ENCODE measurements at regions not wholly inside any gene's neighbourhood (a gene's known extent, or its start where the extent isn't known, plus 50 kb on each side); places are given as distances from the start of the nearest gene placed in this dataset.

- Histone ChIP-seq H3K36me3 (ENCODE audit: control insufficient read depth, insufficient read depth, low read length) (no peaks in the 10 kb centered on the region), H3K4me1 (ENCODE audit: control insufficient read depth, insufficient read depth, low read length) (no peaks in the 10 kb centered on the region), H3K4me3 (ENCODE audit: low read length) (no peak overlapping the region), H3K27ac (ENCODE audit: low read length) (no peak overlapping the region), H3K27me3 (ENCODE audit: control insufficient read depth, insufficient read depth, low read length) (peaks cover 6% of the 10 kb centered on the region), H3K9me3 (ENCODE audit: control insufficient read depth, low read depth, low read length) (no peaks in the 10 kb centered on the region)
- DNase-seq = no peak
- whole genome bisulfite sequencing (ENCODE audit: insufficient coverage, low lambda C conversion rate) = 71% methylated on average over 1 of the region's 2 CpGs
Observed at GRCh38 chr11:116556483-116556882, 216.3 kb downstream of the BUD13 start.

- Histone ChIP-seq H3K27ac (ENCODE audit: low read length) (no peak overlapping the region), H3K4me3 (ENCODE audit: low read length) (no peak overlapping the region), H3K27me3 (ENCODE audit: control insufficient read depth, insufficient read depth, low read length) (peaks cover 8% of the 10 kb centered on the region), H3K4me1 (ENCODE audit: control insufficient read depth, insufficient read depth, low read length) (no peaks in the 10 kb centered on the region), H3K9me3 (ENCODE audit: control insufficient read depth, low read depth, low read length) (no peaks in the 10 kb centered on the region), H3K36me3 (ENCODE audit: control insufficient read depth, insufficient read depth, low read length) (no peaks in the 10 kb centered on the region)
- 83% methylated on average over 1 of the region's 5 CpGs for WGBS (ENCODE audit: insufficient coverage, low lambda C conversion rate)
- DNase-seq = no peak
Observed at GRCh38 chr11:116553482-116553881, 219.3 kb downstream of the BUD13 start.

GRCh38 chr11:116551576-116551975 is 221.2 kb downstream of the BUD13 start:
- H3K27me3 ChIP-seq (ENCODE audit: control insufficient read depth, insufficient read depth, low read length) = peaks cover 12% of the 10 kb centered on the region
- no peak for DNase-seq
- no peak overlapping the region for H3K4me3 ChIP-seq (ENCODE audit: low read length)
- H3K4me1 ChIP-seq (ENCODE audit: control insufficient read depth, insufficient read depth, low read length) = no peaks in the 10 kb centered on the region
- no peaks in the 10 kb centered on the region for H3K9me3 ChIP-seq (ENCODE audit: control insufficient read depth, low read depth, low read length)
- H3K27ac ChIP-seq (ENCODE audit: low read length) = no peak overlapping the region
- H3K36me3 ChIP-seq (ENCODE audit: control insufficient read depth, insufficient read depth, low read length) = no peaks in the 10 kb centered on the region
- 100% methylated on average over 1 of the region's 4 CpGs for WGBS (ENCODE audit: insufficient coverage, low lambda C conversion rate)

GRCh38 chr11:116548256-116548655 is 224.5 kb downstream of the BUD13 start:
- H3K36me3 ChIP-seq (ENCODE audit: control insufficient read depth, insufficient read depth, low read length) = no peaks in the 10 kb centered on the region
- no peaks in the 10 kb centered on the region for H3K4me1 ChIP-seq (ENCODE audit: control insufficient read depth, insufficient read depth, low read length)
- no peak overlapping the region for H3K27ac ChIP-seq (ENCODE audit: low read length)
- peaks cover 16% of the 10 kb centered on the region for H3K27me3 ChIP-seq (ENCODE audit: control insufficient read depth, insufficient read depth, low read length)
- WGBS (ENCODE audit: insufficient coverage, low lambda C conversion rate) = 92% methylated on average over 2 of the region's 7 CpGs
- DNase-seq = no peak
- no peaks in the 10 kb centered on the region for H3K9me3 ChIP-seq (ENCODE audit: control insufficient read depth, low read depth, low read length)
- no peak overlapping the region for H3K4me3 ChIP-seq (ENCODE audit: low read length)

- no peak overlapping the region for H3K27ac ChIP-seq (ENCODE audit: low read length)
- no peaks in the 10 kb centered on the region for H3K9me3 ChIP-seq (ENCODE audit: control insufficient read depth, low read depth, low read length)
- peaks cover 14% of the 10 kb centered on the region for H3K27me3 ChIP-seq (ENCODE audit: control insufficient read depth, insufficient read depth, low read length)
- H3K4me1 ChIP-seq (ENCODE audit: control insufficient read depth, insufficient read depth, low read length) = no peaks in the 10 kb centered on the region
- no peak for DNase-seq
- no peak overlapping the region for H3K4me3 ChIP-seq (ENCODE audit: low read length)
- no peaks in the 10 kb centered on the region for H3K36me3 ChIP-seq (ENCODE audit: control insufficient read depth, insufficient read depth, low read length)
- WGBS (ENCODE audit: insufficient coverage, low lambda C conversion rate) = 35% methylated on average over 2 of the region's 2 CpGs
Observed at GRCh38 chr11:116547571-116547970, 225.2 kb downstream of the BUD13 start.

- no peak for DNase-seq
- Histone ChIP-seq H3K4me1 (ENCODE audit: control insufficient read depth, insufficient read depth, low read length) (no peaks in the 10 kb centered on the region), H3K9me3 (ENCODE audit: control insufficient read depth, low read depth, low read length) (no peaks in the 10 kb centered on the region), H3K27me3 (ENCODE audit: control insufficient read depth, insufficient read depth, low read length) (peaks cover 14% of the 10 kb centered on the region), H3K27ac (ENCODE audit: low read length) (no peak overlapping the region), H3K36me3 (ENCODE audit: control insufficient read depth, insufficient read depth, low read length) (no peaks in the 10 kb centered on the region), H3K4me3 (ENCODE audit: low read length) (no peak overlapping the region)
- WGBS (ENCODE audit: insufficient coverage, low lambda C conversion rate) = no CpG with 5 or more reads among the region's 6 CpGs
Observed at GRCh38 chr11:116545912-116546311, 226.9 kb downstream of the BUD13 start.

GRCh38 chr11:116544721-116545120 is 228.1 kb downstream of the BUD13 start:
- Histone ChIP-seq H3K36me3 (ENCODE audit: control insufficient read depth, insufficient read depth, low read length) (no peaks in the 10 kb centered on the region), H3K4me3 (ENCODE audit: low read length) (no peak overlapping the region), H3K27me3 (ENCODE audit: control insufficient read depth, insufficient read depth, low read length) (peaks cover 14% of the 10 kb centered on the region), H3K4me1 (ENCODE audit: control insufficient read depth, insufficient read depth, low read length) (no peaks in the 10 kb centered on the region), H3K9me3 (ENCODE audit: control insufficient read depth, low read depth, low read length) (no peaks in the 10 kb centered on the region), H3K27ac (ENCODE audit: low read length) (no peak overlapping the region)
- WGBS (ENCODE audit: insufficient coverage, low lambda C conversion rate) = no CpG with 5 or more reads among the region's 10 CpGs
- DNase-seq = no peak

GRCh38 chr11:116543911-116544475 is 228.8 kb downstream of the BUD13 start:
- Histone ChIP-seq H3K9me3 (ENCODE audit: control insufficient read depth, low read depth, low read length) (peaks cover 5% of the 10 kb centered on the region), H3K27ac (ENCODE audit: low read length) (no peak overlapping the region), H3K4me1 (ENCODE audit: control insufficient read depth, insufficient read depth, low read length) (no peaks in the 10 kb centered on the region), H3K36me3 (ENCODE audit: control insufficient read depth, insufficient read depth, low read length) (no peaks in the 10 kb centered on the region), H3K27me3 (ENCODE audit: control insufficient read depth, insufficient read depth, low read length) (peaks cover 18% of the 10 kb centered on the region), H3K4me3 (ENCODE audit: low read length) (no peak overlapping the region)
- no peak for DNase-seq
- no CpG with 5 or more reads among the region's 4 CpGs for WGBS (ENCODE audit: insufficient coverage, low lambda C conversion rate)

GRCh38 chr11:116543099-116543498 is 229.7 kb downstream of the BUD13 start:
- Histone ChIP-seq H3K4me3 (ENCODE audit: low read length) (no peak overlapping the region), H3K36me3 (ENCODE audit: control insufficient read depth, insufficient read depth, low read length) (no peaks in the 10 kb centered on the region), H3K27me3 (ENCODE audit: control insufficient read depth, insufficient read depth, low read length) (peaks cover 20% of the 10 kb centered on the region), H3K27ac (ENCODE audit: low read length) (no peak overlapping the region), H3K9me3 (ENCODE audit: control insufficient read depth, low read depth, low read length) (peaks cover 5% of the 10 kb centered on the region), H3K4me1 (ENCODE audit: control insufficient read depth, insufficient read depth, low read length) (no peaks in the 10 kb centered on the region)
- DNase-seq = no peak
- 40% methylated on average over 1 of the region's 4 CpGs for WGBS (ENCODE audit: insufficient coverage, low lambda C conversion rate)

GRCh38 chr11:116542406-116542805 is 230.4 kb downstream of the BUD13 start:
- 60% methylated on average over 1 of the region's 6 CpGs for WGBS (ENCODE audit: insufficient coverage, low lambda C conversion rate)
- no peak for DNase-seq
- Histone ChIP-seq H3K9me3 (ENCODE audit: control insufficient read depth, low read depth, low read length) (peaks cover 5% of the 10 kb centered on the region), H3K36me3 (ENCODE audit: control insufficient read depth, insufficient read depth, low read length) (no peaks in the 10 kb centered on the region), H3K4me1 (ENCODE audit: control insufficient read depth, insufficient read depth, low read length) (no peaks in the 10 kb centered on the region), H3K27ac (ENCODE audit: low read length) (no peak overlapping the region), H3K4me3 (ENCODE audit: low read length) (no peak overlapping the region), H3K27me3 (ENCODE audit: control insufficient read depth, insufficient read depth, low read length) (peaks cover 19% of the 10 kb centered on the region)

GRCh38 chr11:116541460-116541859 is 231.3 kb downstream of the BUD13 start:
- Histone ChIP-seq H3K4me1 (ENCODE audit: control insufficient read depth, insufficient read depth, low read length) (no peaks in the 10 kb centered on the region), H3K36me3 (ENCODE audit: control insufficient read depth, insufficient read depth, low read length) (no peaks in the 10 kb centered on the region), H3K27ac (ENCODE audit: low read length) (no peak overlapping the region), H3K4me3 (ENCODE audit: low read length) (no peak overlapping the region), H3K9me3 (ENCODE audit: control insufficient read depth, low read depth, low read length) (peaks cover 5% of the 10 kb centered on the region), H3K27me3 (ENCODE audit: control insufficient read depth, insufficient read depth, low read length) (peaks cover 20% of the 10 kb centered on the region)
- no CpG with 5 or more reads among the region's 1 CpG for WGBS (ENCODE audit: insufficient coverage, low lambda C conversion rate)
- DNase-seq = no peak

Data from large intestine (tissue), 3 donors.